ENCODE measurements at regions not wholly inside any gene's neighbourhood (a gene's known extent, or its start where the extent isn't known, plus 50 kb on each side); places are given as distances from the start of the nearest gene placed in this dataset.
"Not testable (repeated sequence)": the region's sequence is repeated elsewhere in the genome, so short reads cannot be mapped to it uniquely, and the experiment has no call there.

GRCh38 chr3:102688556-102688930 is 253.7 kb downstream of the ZPLD1 start:
- no peak for DNase-seq

- no peak for DNase-seq
Measured at GRCh38 chr3:102691507-102691906, 256.7 kb downstream of the ZPLD1 start.

- no peak for DNase-seq
Measured at GRCh38 chr3:102699104-102699818, 264.4 kb downstream of the ZPLD1 start.

- no peak for DNase-seq
Measured at GRCh38 chr3:102699819-102700140, 265.0 kb downstream of the ZPLD1 start.

- DNase-seq: no peak
Measured at GRCh38 chr3:102712896-102713295, 278.1 kb downstream of the ZPLD1 start.

DNA sequence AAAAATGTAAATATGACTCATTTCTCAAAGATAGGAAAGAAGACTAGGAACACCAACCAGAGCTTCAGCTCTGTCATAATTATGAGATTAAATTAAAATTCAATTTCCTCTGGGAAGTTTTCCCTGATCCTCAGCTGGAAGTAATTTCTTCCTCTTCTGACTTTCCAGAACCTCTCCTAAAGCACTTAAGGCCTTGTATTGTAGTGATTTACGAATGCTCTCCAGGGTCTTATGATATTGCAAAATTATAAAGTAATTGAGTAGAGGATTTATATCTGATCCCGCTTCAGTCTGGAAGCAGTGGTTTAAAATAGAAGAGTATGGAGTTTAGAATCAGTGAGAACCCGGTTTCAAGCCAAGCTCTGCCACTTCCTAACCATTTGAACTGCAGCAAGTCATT is 279.8 kb downstream of the ZPLD1 start:
- no peak for DNase-seq

GRCh38 chr3:102715030-102715697 is 280.3 kb downstream of the ZPLD1 start:
- no peak for DNase-seq

- no peak for DNase-seq
Measured at GRCh38 chr3:102718651-102719050, 283.8 kb downstream of the ZPLD1 start.

DNA sequence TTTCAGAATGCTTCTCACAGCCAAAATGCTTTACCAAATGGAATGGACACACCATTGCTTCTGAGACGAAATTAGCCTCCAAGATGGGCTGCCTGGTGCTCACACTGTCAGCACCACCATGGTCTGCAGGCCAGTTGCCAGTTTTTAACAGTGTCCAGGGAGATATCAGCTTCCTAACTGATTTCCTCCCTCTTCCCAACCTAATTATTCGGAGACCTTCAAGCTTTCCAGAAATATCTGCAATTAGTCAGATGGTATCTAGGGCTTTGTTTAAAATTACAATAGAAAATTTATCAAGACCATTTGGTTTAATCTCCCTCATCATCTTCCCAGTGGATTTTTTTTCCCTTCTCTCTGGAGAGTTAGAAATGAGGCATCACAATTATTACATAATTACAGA is 287.5 kb downstream of the ZPLD1 start:
- no peak for DNase-seq

- no peak for DNase-seq
Measured at GRCh38 chr3:102727340-102727739, 292.5 kb downstream of the ZPLD1 start.

- DNase-seq: not testable (repeated sequence)
Measured at GRCh38 chr3:102732581-102732980, 297.8 kb downstream of the ZPLD1 start.

GRCh38 chr3:102733791-102734563 is 299.2 kb downstream of the ZPLD1 start:
- no peak for DNase-seq

GRCh38 chr3:102735311-102735710 is 300.5 kb downstream of the ZPLD1 start:
- no peak for DNase-seq

DNA sequence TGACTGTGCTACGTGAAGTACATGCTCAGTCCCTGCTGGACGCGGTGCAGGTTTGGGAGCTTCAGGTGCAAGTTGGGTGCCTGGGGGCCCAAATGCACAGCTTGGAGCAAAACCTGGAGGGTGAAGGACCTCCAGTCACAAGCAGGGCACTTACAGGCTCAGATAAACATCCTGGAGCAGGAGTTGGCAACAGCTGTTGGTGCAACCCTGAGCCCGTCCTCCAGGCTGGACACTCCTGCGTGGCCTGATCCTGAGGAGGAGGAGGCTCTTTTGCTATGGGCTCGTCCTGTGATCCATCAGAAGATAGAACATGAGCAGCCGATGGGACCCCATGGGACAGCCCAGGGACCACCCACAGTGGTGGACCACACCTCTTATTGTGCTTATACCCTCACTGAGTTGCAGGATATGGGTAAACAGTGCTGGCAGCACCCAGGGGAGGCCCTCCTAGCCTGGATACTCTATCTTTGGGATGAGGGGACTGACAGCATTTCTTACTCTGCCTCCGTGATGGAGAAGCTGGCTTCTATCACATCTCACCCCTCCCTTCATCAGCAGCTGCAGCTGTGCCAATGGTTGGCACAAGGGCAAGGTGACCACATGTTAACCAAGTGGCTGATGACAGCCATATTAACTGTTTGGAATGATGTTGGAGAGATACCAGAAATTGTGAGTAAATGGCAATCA is 301.6 kb downstream of the ZPLD1 start:
- no peak for DNase-seq

DNA sequence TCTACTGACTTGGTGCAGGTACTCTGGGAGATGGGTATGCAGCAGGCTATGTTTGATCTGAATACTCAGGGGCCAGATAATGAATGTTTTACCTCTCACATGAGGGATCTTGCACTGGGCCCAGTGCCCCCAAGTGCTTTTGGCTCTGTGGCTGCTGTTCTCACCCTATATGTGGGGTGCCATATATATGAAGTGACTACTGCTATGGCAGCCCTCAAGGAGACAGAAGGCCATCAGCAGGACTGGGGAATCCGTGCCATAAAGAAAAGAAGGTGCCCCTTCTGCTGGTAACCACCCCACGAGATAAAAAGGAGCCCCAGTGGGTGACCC is 302.1 kb downstream of the ZPLD1 start:
- DNase-seq: no peak

DNA sequence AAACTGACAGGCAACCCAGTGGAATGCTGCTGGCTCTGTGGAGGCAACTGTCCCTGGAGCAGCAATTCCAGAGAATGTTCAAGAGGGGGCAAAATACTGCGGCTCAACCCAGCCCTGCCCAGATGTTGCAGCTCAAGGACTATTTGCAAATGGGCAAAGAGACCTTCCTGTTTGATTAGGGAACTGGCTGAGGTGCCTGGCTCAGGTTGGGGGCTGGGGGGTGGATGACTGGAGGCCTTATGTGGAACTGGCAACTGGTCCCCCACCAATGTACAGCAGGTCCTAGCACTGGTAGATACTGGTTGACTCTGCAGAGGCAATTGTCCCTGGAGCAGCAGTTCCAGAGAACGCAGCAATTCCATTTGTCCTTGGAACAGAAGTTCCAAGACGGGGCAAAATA is 302.5 kb downstream of the ZPLD1 start:
- DNase-seq: no peak

GRCh38 chr3:102741105-102741504 is 306.3 kb downstream of the ZPLD1 start:
- DNase-seq: no peak

DNA sequence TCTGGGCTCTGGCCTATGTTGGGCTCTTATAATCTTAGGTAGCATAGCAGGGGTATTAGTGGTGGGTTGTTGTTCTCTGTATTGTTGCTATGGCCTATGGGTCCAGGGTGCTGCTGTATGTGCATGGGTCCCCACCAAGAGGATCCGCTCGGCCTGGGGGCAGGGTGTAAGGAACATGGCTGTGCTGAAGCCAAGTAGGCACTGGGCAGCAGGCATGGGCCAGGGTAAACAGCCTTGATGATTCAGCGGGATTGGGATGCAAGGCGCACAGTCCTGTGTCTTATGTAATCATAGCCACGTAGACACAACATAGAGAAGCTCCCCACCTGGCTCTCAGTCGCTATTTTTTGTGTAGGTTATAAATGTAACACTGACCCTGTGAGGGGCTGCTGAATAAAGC is 306.9 kb downstream of the ZPLD1 start:
- no peak for DNase-seq

DNA sequence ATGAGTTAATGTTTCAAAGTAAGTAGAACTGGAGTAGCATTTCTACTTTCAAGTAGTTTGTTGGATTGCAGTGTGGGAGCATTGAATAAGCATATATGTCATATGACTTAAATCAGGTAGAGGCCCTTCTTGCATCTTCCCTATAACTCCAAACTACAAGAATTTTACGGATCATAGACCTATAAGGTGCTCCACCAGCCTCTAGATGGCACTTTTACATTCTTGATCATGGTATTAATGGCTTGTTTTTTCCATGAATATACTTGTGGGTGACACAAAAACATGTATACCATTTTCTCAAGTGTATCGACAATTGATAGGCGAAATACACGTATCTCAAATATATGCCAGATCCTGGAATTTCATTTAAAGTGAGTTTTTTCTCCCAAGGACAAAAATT is 311.1 kb downstream of the ZPLD1 start:
- no peak for DNase-seq

GRCh38 chr3:102747611-102748010 is 312.8 kb downstream of the ZPLD1 start:
- DNase-seq: no peak

DNA sequence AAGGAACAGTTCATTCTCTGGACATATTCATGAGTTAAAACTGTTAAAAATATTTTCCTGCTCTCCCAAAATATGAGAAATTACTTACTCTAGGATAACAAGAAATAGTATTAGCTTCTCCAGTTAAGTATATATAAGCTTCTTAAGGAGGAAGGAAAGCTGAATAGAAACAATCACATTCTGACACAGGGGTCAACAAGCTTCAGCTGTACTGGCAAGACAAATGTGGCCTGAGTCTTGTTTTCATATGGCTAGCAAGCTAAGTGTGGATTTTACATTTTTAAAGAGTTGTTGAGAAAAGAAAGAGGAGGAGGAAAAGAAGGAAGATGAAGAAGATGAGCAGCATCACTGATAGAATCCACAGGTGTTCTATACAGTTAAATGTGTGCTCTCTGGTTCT is 313.8 kb downstream of the ZPLD1 start:
- DNase-seq: no peak

- no peak for DNase-seq
Measured at GRCh38 chr3:102750322-102750721, 315.5 kb downstream of the ZPLD1 start.

GRCh38 chr3:102753901-102754300 is 319.1 kb downstream of the ZPLD1 start:
- no peak for DNase-seq

DNA sequence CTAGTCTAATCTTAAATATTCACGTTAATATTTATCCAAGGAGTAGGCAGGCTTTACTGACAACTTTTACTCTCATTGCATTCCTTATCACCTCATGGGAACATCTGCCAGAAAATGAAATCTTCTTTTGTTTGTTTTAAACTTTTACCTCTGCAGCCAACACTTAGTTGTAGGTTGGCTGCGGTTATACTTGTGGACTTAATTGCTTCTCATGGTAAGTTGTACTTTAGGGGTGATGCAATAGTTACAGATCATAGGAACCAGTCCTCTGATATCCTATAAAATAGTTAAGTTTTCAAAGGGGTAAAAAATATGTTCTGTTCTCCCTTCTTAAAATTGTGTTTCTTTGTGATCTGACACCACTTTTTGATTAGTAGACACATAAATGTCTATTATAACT is 321.9 kb downstream of the ZPLD1 start:
- DNase-seq: no peak
